Activated CD8-positive, alpha-beta T cell treated with anti-CD3 and anti-CD28 coated beads for 36 hours (primary cell): ENCODE measurements at regions not wholly inside any gene's neighbourhood (a gene's known extent, or its start where the extent isn't known, plus 50 kb on each side); places are given as distances from the start of the nearest gene placed in this dataset.

Experiments used
- ATAC-seq: fragments of 200-7000 bp; cut with Tn5 transposase; one replicate; pipeline ENCODE4 v1.10.0; 2021; ENCODE audit warnings: mild to moderate bottlenecking, moderate library complexity
- CTCF ChIA-PET: fragments of 350-600 bp; sonication (Branson Sonifier 250); formaldehyde crosslinking; loops from one replicate; lab custom pipeline; 2021; ENCODE audit warnings: antibody characterized with exemption; lab: Charles Lee
- POLR2A ChIA-PET: fragments of 350-600 bp; sonication (Branson Sonifier 250); formaldehyde crosslinking; loops from one replicate; lab custom pipeline; 2021; ENCODE audit warnings: antibody characterized with exemption; lab: Charles Lee
- DNase-seq: peaks from one replicate; pipeline ENCODE4 v3.0.0-alpha.2; 2020
- H3K27ac Mint-ChIP-seq: one replicate; pipeline ENCODE4 v1.8.0; 2021; ENCODE audit warnings: mild to moderate bottlenecking, mixed read lengths
- H3K27me3 Mint-ChIP-seq: one replicate; pipeline ENCODE4 v1.8.0; 2021; ENCODE audit warnings: mixed read lengths
- H3K36me3 Mint-ChIP-seq: one replicate; pipeline ENCODE4 v1.8.0; 2021; ENCODE audit warnings: low read depth, mixed read lengths
- H3K4me1 Mint-ChIP-seq: one replicate; pipeline ENCODE4 v1.8.0; 2021; ENCODE audit warnings: low read depth, mixed read lengths
- H3K4me3 Mint-ChIP-seq: one replicate; pipeline ENCODE4 v1.8.0; 2021; ENCODE audit warnings: mild to moderate bottlenecking, moderate library complexity, mixed read lengths
- H3K9me3 Mint-ChIP-seq: one replicate; pipeline ENCODE4 v1.8.0; 2021; ENCODE audit warnings: mixed read lengths
- intact Hi-C: fragments of 100-400 bp; cut with micrococcal nuclease; formaldehyde crosslinking; loops from one replicate; pipeline ENCODE4 v1.10.0; 2022
- TF ChIP-seq, protein P1 (sequence below): fragments of 200-600 bp; IDR thresholded peaks from one replicate; pipeline ENCODE4 v1.8.0; 2022; ENCODE audit warnings: antibody characterized with exemption, mild to moderate bottlenecking

DNA sequence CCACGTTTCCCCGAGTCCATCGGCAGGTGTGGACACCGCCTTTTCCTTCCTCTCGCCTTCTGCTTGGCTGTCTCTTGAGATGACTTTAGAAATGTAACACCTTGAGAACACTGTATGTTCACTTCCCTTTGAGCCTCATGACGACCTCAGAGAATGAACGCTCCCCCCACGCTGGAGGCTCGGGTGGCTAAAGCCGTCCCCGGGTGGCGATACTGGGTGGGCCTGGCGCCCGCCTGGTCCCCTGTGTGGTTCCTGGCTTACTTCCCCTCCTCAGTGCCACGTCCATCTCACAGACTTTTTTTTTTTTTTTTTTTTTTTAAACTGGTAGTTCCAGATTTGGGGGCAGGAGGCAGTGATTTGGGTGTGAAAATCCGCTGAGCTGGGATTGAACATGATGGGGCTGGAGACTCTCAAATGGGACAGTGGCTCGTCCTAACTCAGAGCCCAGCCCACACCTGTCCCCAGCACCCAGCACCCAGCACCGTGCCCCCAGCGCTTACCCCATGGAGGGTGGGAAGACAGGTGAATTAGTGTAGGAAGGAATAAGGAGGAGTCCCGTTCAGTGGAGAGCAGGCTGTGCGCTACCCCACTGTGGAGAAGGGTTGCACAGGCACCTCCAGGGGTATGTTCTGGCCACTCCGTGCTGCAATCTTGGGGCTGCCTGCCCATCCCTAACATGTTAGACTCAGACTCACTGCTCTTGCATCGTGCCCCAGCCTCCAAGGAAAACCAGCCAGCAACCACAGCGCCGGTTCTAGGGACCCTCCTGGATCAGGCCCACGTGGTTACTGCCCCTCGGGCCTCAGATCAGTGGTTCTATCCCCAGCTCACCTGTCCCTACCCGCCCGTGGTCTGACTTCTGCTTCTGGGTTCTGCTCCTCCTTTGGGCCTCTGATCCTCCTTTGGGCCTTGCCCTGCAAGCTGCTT is 174.0 kb downstream of the ASB1 start:
- peaks cover 3% of the 10 kb centered on the region for H3K9me3 Mint-ChIP-seq
- no peaks in the 10 kb centered on the region for H3K4me1 Mint-ChIP-seq
- TF ChIP-seq, protein P1, sequence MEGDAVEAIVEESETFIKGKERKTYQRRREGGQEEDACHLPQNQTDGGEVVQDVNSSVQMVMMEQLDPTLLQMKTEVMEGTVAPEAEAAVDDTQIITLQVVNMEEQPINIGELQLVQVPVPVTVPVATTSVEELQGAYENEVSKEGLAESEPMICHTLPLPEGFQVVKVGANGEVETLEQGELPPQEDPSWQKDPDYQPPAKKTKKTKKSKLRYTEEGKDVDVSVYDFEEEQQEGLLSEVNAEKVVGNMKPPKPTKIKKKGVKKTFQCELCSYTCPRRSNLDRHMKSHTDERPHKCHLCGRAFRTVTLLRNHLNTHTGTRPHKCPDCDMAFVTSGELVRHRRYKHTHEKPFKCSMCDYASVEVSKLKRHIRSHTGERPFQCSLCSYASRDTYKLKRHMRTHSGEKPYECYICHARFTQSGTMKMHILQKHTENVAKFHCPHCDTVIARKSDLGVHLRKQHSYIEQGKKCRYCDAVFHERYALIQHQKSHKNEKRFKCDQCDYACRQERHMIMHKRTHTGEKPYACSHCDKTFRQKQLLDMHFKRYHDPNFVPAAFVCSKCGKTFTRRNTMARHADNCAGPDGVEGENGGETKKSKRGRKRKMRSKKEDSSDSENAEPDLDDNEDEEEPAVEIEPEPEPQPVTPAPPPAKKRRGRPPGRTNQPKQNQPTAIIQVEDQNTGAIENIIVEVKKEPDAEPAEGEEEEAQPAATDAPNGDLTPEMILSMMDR: no peak
- ChIA-PET POLR2A (interaction anchor here (0.5 to 0.6 kb wide), 2 partner anchors 199 to 1209 kb away, joined by 3 read pairs; no protein-coding TSS in a partner anchor), CTCF (no interaction called here)
- H3K4me3 Mint-ChIP-seq: no peak overlapping the region
- intact Hi-C loops: no loop called here
- DNase-seq: no peak
- no peaks in the 10 kb centered on the region for H3K36me3 Mint-ChIP-seq
- ATAC-seq: no peak
- H3K27ac Mint-ChIP-seq: no peak overlapping the region
- H3K27me3 Mint-ChIP-seq: peaks cover 10% of the 10 kb centered on the region

DNA sequence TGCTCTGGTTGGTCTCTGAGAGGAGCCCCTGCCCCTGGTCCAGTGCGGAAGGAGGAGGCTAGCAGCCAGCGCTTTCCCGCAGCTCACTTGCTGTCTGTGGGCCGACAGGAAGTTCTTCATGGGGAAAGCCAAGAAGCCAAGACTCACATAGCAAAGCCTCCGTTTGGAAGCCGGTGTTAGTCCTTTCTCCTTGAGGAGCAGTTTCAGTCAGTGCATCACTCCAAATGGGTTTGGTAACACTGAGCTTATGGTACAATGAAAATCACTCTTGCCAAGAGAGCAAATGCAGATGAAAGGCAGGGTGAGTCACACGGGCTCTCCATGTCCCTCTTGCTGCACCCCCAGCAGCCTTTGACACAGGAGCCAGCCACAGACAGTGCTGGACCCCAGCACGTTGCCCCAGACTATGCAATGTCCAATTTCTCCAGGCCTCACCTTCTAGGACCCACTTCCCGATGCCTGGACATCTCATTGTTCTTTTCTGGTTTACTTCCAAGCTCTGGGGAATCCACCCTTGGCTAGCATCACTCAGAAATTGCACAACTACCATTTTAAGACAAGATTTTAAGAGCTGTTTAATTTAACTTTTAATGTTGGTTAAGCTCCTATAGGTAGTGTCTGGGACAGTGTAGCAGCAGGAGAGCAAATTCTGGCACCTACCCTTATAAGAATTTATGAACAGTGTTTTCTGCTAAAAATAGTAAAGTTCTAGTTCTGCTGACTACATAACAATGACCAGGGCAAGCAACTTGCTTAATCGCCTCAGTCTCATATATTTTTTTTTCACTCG is 174.9 kb downstream of the ASB1 start:
- Mint-ChIP-seq H3K9me3 (peaks cover 3% of the 10 kb centered on the region), H3K27ac (no peak overlapping the region), H3K36me3 (no peaks in the 10 kb centered on the region), H3K4me1 (no peaks in the 10 kb centered on the region), H3K27me3 (peaks cover 10% of the 10 kb centered on the region), H3K4me3 (no peak overlapping the region)
- no peak for DNase-seq
- TF ChIP-seq, protein P1: no peak
- CTCF ChIA-PET: interaction anchor here (1.0 kb wide), 1 partner anchor 13 kb away, joined by 3 read pairs; no protein-coding TSS in a partner anchor
- POLR2A ChIA-PET: interaction anchor here (0.6 kb wide), 1 partner anchor 199 kb away, joined by 3 read pairs; no protein-coding TSS in a partner anchor
- ATAC-seq: no peak
- intact Hi-C loops: no loop called here

DNA sequence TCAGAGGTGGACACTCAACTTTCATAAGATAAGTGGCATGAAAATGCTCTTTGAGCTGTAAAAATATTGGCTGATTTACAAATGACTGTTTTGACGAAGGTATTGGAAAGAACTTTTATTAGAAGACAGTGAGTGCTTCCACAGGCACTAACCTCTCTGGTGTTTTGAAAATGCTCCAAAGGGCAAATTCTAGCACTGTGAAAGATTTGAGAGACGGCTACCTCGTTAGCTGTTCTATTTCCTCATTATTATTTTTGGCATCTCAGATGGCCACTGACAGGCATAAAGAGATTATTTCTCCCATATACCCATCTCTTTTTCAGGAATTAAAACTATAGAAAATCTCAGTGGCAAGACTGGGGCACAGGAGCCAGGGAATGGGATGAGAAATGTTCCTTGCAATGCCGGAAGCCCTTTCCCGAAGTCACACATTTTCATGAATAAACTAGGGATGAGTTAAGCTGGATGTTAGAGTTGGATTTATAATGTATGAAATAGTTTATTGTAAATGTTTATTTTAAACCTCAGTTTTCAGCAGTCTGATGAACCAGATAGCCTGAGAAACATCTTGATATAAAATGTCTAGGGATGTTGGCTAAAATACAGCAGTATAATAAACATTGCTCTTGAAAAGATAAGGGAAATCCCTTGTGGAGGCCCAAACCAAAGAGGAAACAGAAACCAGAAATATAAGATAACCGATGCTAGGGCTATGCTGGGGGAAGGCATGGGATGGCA is 175.7 kb downstream of the ASB1 start:
- TF ChIP-seq, protein P1: no peak
- ATAC-seq (no peak), DNase-seq (no peak)
- intact Hi-C loops: no loop called here
- H3K36me3 Mint-ChIP-seq: no peaks in the 10 kb centered on the region
- H3K9me3 Mint-ChIP-seq: peaks cover 3% of the 10 kb centered on the region
- no peaks in the 10 kb centered on the region for H3K4me1 Mint-ChIP-seq
- H3K27me3 Mint-ChIP-seq: peaks cover 10% of the 10 kb centered on the region
- no peak overlapping the region for H3K27ac Mint-ChIP-seq
- POLR2A ChIA-PET: no interaction called here
- no peak overlapping the region for H3K4me3 Mint-ChIP-seq
- CTCF ChIA-PET: interaction anchor here (1.0 kb wide), 1 partner anchor 13 kb away, joined by 3 read pairs; no protein-coding TSS in a partner anchor

DNA sequence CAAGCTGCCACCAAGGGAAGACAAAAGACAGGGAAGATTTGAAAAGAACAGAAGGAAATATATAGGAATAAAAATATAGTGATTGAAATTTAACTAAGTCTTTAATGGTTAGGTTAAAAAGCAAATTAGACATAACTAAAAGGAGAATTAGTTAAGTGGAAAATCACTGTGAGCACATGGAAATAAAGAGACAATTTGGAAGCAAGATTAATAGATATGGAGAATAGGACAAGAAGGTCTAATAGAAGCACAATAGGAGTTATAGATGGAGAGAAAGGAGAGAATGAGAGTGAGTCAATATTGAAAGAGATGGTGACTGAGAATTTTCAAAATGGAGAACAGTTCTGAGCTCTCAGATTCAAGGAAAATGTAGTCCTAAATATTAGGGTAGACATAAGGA is 176.9 kb downstream of the ASB1 start:
- no peak overlapping the region for H3K4me3 Mint-ChIP-seq
- TF ChIP-seq, protein P1: no peak
- H3K36me3 Mint-ChIP-seq: no peaks in the 10 kb centered on the region
- CTCF ChIA-PET: interaction anchor here (1.3 kb wide), 1 partner anchor 30 kb away, joined by 6 read pairs; no protein-coding TSS in a partner anchor
- peaks cover 10% of the 10 kb centered on the region for H3K27me3 Mint-ChIP-seq
- no peak for DNase-seq
- intact Hi-C loops: no loop called here
- peaks cover 5% of the 10 kb centered on the region for H3K9me3 Mint-ChIP-seq
- H3K4me1 Mint-ChIP-seq: no peaks in the 10 kb centered on the region
- POLR2A ChIA-PET: no interaction called here
- H3K27ac Mint-ChIP-seq: no peak overlapping the region
- ATAC-seq: no peak
